Activated CD8-positive, alpha-beta memory T cell treated with anti-CD3 and anti-CD28 coated beads, Interleukin-2, amount 10 ng/mL, durations not matched to agents 7 days and 5 days (primary cell): ENCODE measurements at regions not wholly inside any gene's neighbourhood (a gene's known extent, or its start where the extent isn't known, plus 50 kb on each side); places are given as distances from the start of the nearest gene placed in this dataset.
A peak's percentile ranks its signal among the peaks of the same experiment; 100 is the strongest.

Source experiments
- ATAC-seq: fragments of 150-1000 bp; cut with Tn5 transposase; one replicate; pipeline ENCODE4 v1.10.0; 2021; ENCODE audit warnings: moderate library complexity
- CTCF ChIA-PET: fragments of 350-600 bp; sonication (Branson Sonifier 250); formaldehyde crosslinking; loops from one replicate; lab custom pipeline; 2021; ENCODE audit warnings: antibody characterized with exemption; lab: Charles Lee
- DNase-seq: peaks from one replicate; pipeline ENCODE4 v3.0.0-alpha.2; 2020
- H3K27ac Mint-ChIP-seq: one replicate; pipeline ENCODE4 v1.8.0; 2021; ENCODE audit warnings: mild to moderate bottlenecking, mixed read lengths
- H3K27me3 Mint-ChIP-seq: one replicate; pipeline ENCODE4 v1.8.0; 2021; ENCODE audit warnings: mixed read lengths
- H3K36me3 Mint-ChIP-seq: one replicate; pipeline ENCODE4 v1.8.0; 2021; ENCODE audit warnings: mild to moderate bottlenecking, mixed read lengths
- H3K4me1 Mint-ChIP-seq: one replicate; pipeline ENCODE4 v1.8.0; 2021; ENCODE audit warnings: mixed read lengths
- H3K4me3 Mint-ChIP-seq: one replicate; pipeline ENCODE4 v1.8.0; 2021; ENCODE audit warnings: mild to moderate bottlenecking, moderate library complexity, mixed read lengths
- H3K9me3 Mint-ChIP-seq: one replicate; pipeline ENCODE4 v1.8.0; 2022; ENCODE audit warnings: low read depth, mixed read lengths

DNA sequence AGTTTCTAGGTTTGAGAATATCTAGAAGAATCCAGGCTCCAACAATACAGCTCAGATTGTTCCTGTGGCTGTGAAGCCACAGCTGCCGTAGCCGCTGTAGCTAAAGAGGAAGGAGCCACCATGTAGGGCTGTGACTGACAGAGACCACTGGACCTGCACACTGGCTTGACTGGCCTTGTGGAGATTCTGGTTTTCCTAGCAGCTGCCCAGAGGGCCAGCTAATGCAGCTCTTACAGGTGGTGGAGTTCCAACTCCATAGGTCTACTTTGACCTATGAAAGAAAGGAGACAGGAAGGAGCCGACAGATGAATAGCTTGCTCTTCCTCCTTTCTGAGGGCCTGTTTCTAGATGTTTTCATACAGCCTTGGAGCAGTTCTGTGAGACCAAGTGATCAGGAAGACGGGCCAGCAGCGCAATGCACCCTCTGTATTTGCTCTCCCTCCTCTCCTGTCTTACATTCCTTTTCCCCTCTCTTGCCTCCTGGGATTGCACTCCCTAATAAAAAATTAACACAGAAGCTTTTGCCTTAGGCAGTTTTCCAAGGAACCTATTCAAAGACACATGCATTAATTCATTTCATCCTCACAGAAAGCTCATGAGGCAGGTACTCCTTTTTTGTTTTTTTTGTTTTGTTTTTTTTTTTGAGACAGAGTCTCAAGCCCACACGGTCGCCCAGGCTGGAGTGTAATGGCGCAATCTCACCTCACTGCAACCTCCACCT lies 51.8 kb upstream of the MYB start:
- CTCF ChIA-PET, result interaction anchor here (0.9 to 3.2 kb wide), 10 partner anchors 10 to 55 kb away, joined by 3 to 29 read pairs (median 7); partner anchors contain the start of gene MYB
- ATAC-seq (peak; percentile 76), DNase-seq (peak; percentile 66)
- peak overlapping the region; percentile 99 for H3K27ac Mint-ChIP-seq
- H3K36me3 Mint-ChIP-seq, result peaks cover 19% of the 10 kb centered on the region
- H3K4me3 Mint-ChIP-seq, result no peak overlapping the region
- H3K27me3 Mint-ChIP-seq, result no peaks in the 10 kb centered on the region
- H3K9me3 Mint-ChIP-seq, result no peaks in the 10 kb centered on the region
- H3K4me1 Mint-ChIP-seq, result peaks cover 51% of the 10 kb centered on the region

- H3K36me3 Mint-ChIP-seq, result peaks cover 19% of the 10 kb centered on the region
- DNase-seq (peak; percentile 85), ATAC-seq (peak; percentile 96)
- H3K27me3 Mint-ChIP-seq, result no peaks in the 10 kb centered on the region
- H3K4me1 Mint-ChIP-seq, result peaks cover 51% of the 10 kb centered on the region
- CTCF ChIA-PET, result interaction anchor here (1.0 to 3.2 kb wide), 9 partner anchors 9 to 56 kb away, joined by 3 to 29 read pairs (median 10); partner anchors contain the start of gene MYB
- no peaks in the 10 kb centered on the region for H3K9me3 Mint-ChIP-seq
- peak overlapping the region; percentile 99 for H3K27ac Mint-ChIP-seq
- peak overlapping the region; percentile 65 for H3K4me3 Mint-ChIP-seq
Measured at GRCh38 chr6:135128268-135128914, 52.7 kb upstream of the MYB start.

- H3K27ac Mint-ChIP-seq, result peak overlapping the region; percentile 42
- H3K9me3 Mint-ChIP-seq, result no peaks in the 10 kb centered on the region
- ATAC-seq (no peak), DNase-seq (no peak)
- H3K27me3 Mint-ChIP-seq, result no peaks in the 10 kb centered on the region
- peaks cover 22% of the 10 kb centered on the region for H3K36me3 Mint-ChIP-seq
- H3K4me3 Mint-ChIP-seq, result no peak overlapping the region
- peaks cover 46% of the 10 kb centered on the region for H3K4me1 Mint-ChIP-seq
- CTCF ChIA-PET, result interaction anchor here (0.6 to 1.8 kb wide), 5 partner anchors 9 to 72 kb away, joined by 3 to 10 read pairs (median 5); partner anchors contain the start of gene HBS1L
Measured at GRCh38 chr6:135126729-135127128, 54.4 kb upstream of the MYB start.

DNA sequence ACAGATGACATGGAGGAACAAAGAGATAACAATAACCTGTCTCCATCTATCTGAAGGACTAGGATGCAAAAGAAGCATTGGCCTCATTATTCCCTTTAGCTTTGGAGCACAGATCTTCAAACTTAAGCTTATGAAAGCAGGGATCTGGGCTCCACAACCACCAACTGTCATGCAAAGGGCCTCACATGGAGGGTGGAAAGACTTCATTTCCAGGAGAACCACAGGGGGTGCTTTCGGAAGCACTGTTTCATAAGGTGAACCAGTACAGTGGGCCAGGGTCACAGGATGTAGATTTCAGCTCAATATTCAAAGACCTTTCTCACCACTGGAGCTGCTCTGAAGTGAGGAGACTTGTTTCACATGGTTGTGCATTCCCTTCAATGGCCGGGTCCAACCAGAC lies 55.1 kb upstream of the MYB start:
- DNase-seq, result no peak
- ATAC-seq, result no peak
- peaks cover 53% of the 10 kb centered on the region for H3K4me1 Mint-ChIP-seq
- H3K4me3 Mint-ChIP-seq, result no peak overlapping the region
- no peaks in the 10 kb centered on the region for H3K27me3 Mint-ChIP-seq
- no peak overlapping the region for H3K27ac Mint-ChIP-seq
- H3K9me3 Mint-ChIP-seq, result peaks cover under 1% of the 10 kb centered on the region
- peaks cover 24% of the 10 kb centered on the region for H3K36me3 Mint-ChIP-seq
- CTCF ChIA-PET, result interaction anchor here (1.1 to 1.8 kb wide), 4 partner anchors 11 to 38 kb away, joined by 3 to 6 read pairs (median 4); no protein-coding TSS in a partner anchor

GRCh38 chr6:135121434-135121833 lies 59.7 kb upstream of the MYB start:
- H3K4me3 Mint-ChIP-seq, result no peak overlapping the region
- H3K27ac Mint-ChIP-seq, result peak overlapping the region; percentile 6
- peaks cover 20% of the 10 kb centered on the region for H3K36me3 Mint-ChIP-seq
- peaks cover 49% of the 10 kb centered on the region for H3K4me1 Mint-ChIP-seq
- DNase-seq (no peak), ATAC-seq (no peak)
- CTCF ChIA-PET, result interaction anchor here (1.1 to 1.8 kb wide), 3 partner anchors 21 to 62 kb away, joined by 3 to 6 read pairs (median 3); no protein-coding TSS in a partner anchor
- H3K9me3 Mint-ChIP-seq, result peaks cover 5% of the 10 kb centered on the region
- H3K27me3 Mint-ChIP-seq, result no peaks in the 10 kb centered on the region

DNA sequence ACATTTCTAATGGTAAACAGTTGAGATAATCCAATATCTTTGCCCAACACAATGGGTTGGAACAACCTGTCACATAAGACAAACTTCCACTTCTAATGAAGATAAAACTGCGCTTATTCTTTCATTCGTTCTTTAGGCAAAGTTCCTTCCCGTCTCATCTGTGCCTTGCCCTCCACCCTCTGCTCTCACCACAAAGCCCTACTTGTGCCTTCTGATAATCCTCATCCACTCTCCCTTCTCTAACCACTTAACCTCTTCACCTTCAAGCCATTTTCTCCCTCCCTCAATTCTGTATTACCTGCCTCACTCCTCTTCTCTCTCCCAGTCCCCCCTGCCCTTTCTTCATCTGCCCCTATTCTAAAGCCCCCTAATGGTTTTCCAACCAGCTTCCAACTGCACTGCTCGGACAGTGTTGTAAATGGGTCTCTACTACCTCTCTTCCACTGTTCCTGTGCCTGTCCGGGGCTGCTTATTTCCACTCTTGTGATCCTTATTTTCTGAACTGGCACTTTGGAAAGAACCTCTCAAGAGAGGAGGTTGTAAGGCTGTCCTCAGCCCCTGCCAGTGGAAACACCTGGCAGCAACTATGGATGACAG lies 62.9 kb upstream of the MYB start:
- no peak for ATAC-seq
- CTCF ChIA-PET, result interaction anchor here (1.0 to 3.3 kb wide), 7 partner anchors 9 to 61 kb away, joined by 3 to 10 read pairs (median 3); no protein-coding TSS in a partner anchor

DNA sequence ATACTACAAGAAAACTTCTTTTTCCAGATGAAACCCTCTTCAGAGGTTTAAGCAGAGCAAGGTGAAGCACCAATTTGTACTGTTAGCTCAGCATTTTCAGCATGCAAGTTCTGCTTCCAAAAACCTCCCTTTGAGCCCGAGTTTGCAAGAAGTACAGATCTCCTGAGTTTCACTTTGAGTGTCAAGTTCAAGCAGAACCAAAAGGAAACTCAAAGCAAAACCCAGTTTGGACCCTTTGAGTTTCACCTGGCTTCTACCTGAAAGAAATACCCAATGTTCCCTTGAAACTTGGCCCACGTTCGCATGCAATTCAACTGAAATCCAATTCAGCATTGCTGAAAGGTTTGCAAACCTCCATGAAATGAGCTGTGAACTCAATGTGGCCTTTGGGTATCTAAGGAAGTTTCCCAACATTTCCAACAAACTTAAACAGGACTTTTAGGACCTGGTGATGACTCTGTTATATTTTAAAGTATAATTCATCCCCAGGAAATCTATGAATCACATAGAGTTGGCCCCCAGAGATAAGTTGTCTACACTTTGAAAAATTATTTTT lies 62.9 kb upstream of the HBS1L start:
- Mint-ChIP-seq H3K27ac (peak overlapping the region; percentile 94), H3K9me3 (peaks cover 9% of the 10 kb centered on the region), H3K27me3 (no peaks in the 10 kb centered on the region), H3K4me3 (peak overlapping the region; percentile 41), H3K4me1 (peaks cover 81% of the 10 kb centered on the region), H3K36me3 (peaks cover 21% of the 10 kb centered on the region)
- CTCF ChIA-PET, result interaction anchor here (1.0 to 3.3 kb wide), 6 partner anchors 10 to 62 kb away, joined by 3 to 10 read pairs (median 3); no protein-coding TSS in a partner anchor
- ATAC-seq (peak; percentile 8), DNase-seq (no peak)

More for the DNA sequence above, 62.9 kb upstream of the MYB start:
- H3K9me3 Mint-ChIP-seq, result peaks cover 5% of the 10 kb centered on the region
- no peak overlapping the region for H3K4me3 Mint-ChIP-seq
- H3K27me3 Mint-ChIP-seq, result no peaks in the 10 kb centered on the region
- no peak for DNase-seq
- H3K36me3 Mint-ChIP-seq, result peaks cover 15% of the 10 kb centered on the region
- peaks cover 74% of the 10 kb centered on the region for H3K4me1 Mint-ChIP-seq
- H3K27ac Mint-ChIP-seq, result peak overlapping the region; percentile 94

DNA sequence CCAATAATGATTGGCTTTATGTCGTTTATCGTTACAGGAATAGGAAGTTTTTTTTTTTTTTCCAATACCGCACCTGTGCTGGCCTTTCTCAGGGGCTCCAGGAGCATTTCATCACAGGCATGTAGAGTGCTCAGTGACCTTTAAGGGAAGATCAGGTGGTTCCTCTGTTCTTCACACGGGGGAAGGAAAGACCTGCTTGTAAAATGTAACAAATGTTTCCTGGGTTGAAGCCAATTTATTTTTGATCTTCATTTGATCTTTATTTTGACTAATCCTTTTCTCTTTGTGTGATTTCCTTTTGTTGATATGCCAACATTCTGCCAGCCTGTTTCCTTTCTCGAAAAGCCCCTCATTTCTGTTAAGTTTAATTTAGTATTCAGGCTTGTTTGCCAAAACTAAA lies 61.9 kb upstream of the HBS1L start:
- Mint-ChIP-seq H3K36me3 (peaks cover 23% of the 10 kb centered on the region), H3K9me3 (peaks cover 9% of the 10 kb centered on the region), H3K4me1 (peaks cover 82% of the 10 kb centered on the region), H3K27ac (peak overlapping the region; percentile 94), H3K4me3 (peak overlapping the region; percentile 41), H3K27me3 (no peaks in the 10 kb centered on the region)
- ATAC-seq (no peak), DNase-seq (no peak)
- CTCF ChIA-PET, result interaction anchor here (1.7 to 3.3 kb wide), 3 partner anchors 11 to 28 kb away, joined by 3 to 10 read pairs (median 3); no protein-coding TSS in a partner anchor

DNA sequence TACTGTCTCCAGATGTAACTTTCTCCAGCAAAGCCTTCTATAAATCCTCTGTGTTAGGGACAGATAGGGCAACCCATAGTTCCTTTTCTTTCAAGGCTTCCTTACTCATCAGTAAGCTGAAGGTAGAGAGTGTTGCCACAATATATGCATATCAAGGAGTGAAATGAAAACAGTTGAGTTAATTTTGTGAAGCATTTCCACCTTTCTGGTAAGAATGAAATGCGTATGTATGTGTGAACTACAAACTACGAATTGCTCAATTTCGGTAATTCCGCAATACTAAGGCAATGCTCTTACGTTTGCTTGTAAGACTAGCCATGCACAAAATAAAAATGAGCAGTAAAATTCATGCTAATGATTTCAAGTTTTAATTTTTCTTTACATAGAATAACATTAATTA lies 61.2 kb upstream of the HBS1L start:
- Mint-ChIP-seq H3K36me3 (peaks cover 24% of the 10 kb centered on the region), H3K9me3 (peaks cover 7% of the 10 kb centered on the region), H3K27ac (peak overlapping the region; percentile 94), H3K4me3 (peak overlapping the region; percentile 41), H3K4me1 (peaks cover 79% of the 10 kb centered on the region), H3K27me3 (no peaks in the 10 kb centered on the region)
- DNase-seq, result no peak
- ATAC-seq, result peak; percentile 52
- CTCF ChIA-PET, result interaction anchor here (0.6 to 2.3 kb wide), 5 partner anchors 13 to 92 kb away, joined by 4 to 13 read pairs (median 5); no protein-coding TSS in a partner anchor

GRCh38 chr6:135115411-135115810 lies 60.8 kb upstream of the HBS1L start:
- H3K4me3 Mint-ChIP-seq, result peak overlapping the region; percentile 39
- peak overlapping the region; percentile 94 for H3K27ac Mint-ChIP-seq
- ATAC-seq, result peak; percentile 46
- H3K4me1 Mint-ChIP-seq, result peaks cover 77% of the 10 kb centered on the region
- no peak for DNase-seq
- CTCF ChIA-PET, result interaction anchor here (0.9 to 2.3 kb wide), 7 partner anchors 10 to 68 kb away, joined by 3 to 13 read pairs (median 5); no protein-coding TSS in a partner anchor
- H3K27me3 Mint-ChIP-seq, result no peaks in the 10 kb centered on the region
- peaks cover 21% of the 10 kb centered on the region for H3K36me3 Mint-ChIP-seq
- H3K9me3 Mint-ChIP-seq, result peaks cover 4% of the 10 kb centered on the region

DNA sequence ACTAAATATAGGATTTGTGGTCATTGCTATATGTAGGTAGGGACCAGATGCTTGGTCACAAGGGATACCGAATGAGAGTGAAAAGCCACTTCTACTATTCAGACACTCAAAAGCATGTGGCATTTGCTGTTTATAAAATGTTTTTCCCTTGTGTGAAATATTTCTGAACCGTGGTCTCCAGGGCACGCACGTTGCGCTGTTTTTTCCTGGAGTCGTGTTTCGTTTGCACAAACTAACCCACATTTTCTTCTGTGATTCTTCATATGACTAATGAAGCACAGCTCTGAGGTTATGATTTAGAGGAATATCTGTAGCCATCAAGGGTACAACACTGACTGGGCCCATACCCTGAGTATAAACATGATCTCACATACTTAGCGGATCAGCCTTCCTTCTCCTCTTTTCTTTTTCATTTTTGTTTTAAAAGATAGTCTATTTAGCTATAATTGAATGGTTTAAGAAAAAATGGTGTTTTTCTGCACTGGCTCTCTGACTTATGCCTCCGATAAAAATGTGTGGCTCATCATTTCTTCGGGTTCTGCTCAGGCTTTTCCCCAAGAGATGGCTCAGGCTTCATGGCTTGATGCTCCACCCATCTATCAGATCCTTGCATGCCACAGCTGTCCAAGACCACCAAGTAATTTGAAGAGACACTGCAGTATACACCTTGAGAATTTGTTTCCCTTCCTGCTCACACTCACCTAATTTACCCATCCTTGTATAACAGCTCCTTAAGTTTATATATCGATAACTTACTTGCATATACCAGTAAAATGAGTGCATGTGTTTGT lies 59.9 kb upstream of the HBS1L start:
- Mint-ChIP-seq H3K4me1 (peaks cover 83% of the 10 kb centered on the region), H3K27me3 (no peaks in the 10 kb centered on the region), H3K36me3 (peaks cover 23% of the 10 kb centered on the region), H3K27ac (peak overlapping the region; percentile 94), H3K4me3 (peak overlapping the region; percentile 47), H3K9me3 (peaks cover 4% of the 10 kb centered on the region)
- peak; percentile 84 for ATAC-seq
- peak; percentile 86 for DNase-seq
- CTCF ChIA-PET, result interaction anchor here (0.6 to 2.3 kb wide), 11 partner anchors 11 to 868 kb away, joined by 3 to 13 read pairs (median 5); partner anchors contain the start of gene MYB

GRCh38 chr6:135113860-135114259 lies 59.2 kb upstream of the HBS1L start:
- Mint-ChIP-seq H3K9me3 (peaks cover 4% of the 10 kb centered on the region), H3K4me1 (peaks cover 78% of the 10 kb centered on the region), H3K4me3 (peak overlapping the region; percentile 16), H3K36me3 (peaks cover 23% of the 10 kb centered on the region), H3K27me3 (no peaks in the 10 kb centered on the region), H3K27ac (peak overlapping the region; percentile 94)
- ATAC-seq (no peak), DNase-seq (no peak)
- CTCF ChIA-PET, result interaction anchor here (1.0 to 2.3 kb wide), 5 partner anchors 12 to 67 kb away, joined by 4 to 13 read pairs (median 7); partner anchors contain the start of gene MYB
